Caco-2 (cell line): ENCODE measurements at regions not wholly inside any gene's neighbourhood (a gene's known extent, or its start where the extent isn't known, plus 50 kb on each side); places are given as distances from the start of the nearest gene placed in this dataset.

Source experiments
- BruUV-seq: library from RNA; stranded (reverse); fragments of 400-500 nt; replicated peaks from 2 replicates; lab custom pipeline; 2021; lab: Mats Ljungman, UMichigan
- CTCF ChIA-PET: fragments of 300-600 bp; sonication (Branson Sonifier 250); formaldehyde crosslinking; loops from one replicate; lab custom pipeline; 2022; ENCODE audit warnings: antibody characterized with exemption; lab: Charles Lee
- POLR2A ChIA-PET: fragments of 300-600 bp; sonication (Branson Sonifier 250); formaldehyde crosslinking; loops from one replicate; lab custom pipeline; 2022; ENCODE audit warnings: antibody characterized with exemption; lab: Charles Lee
- DNase-seq, 2 experiments: peaks; one replicate each; pipeline versions ENCODE4 v3.0.0 to v3.0.0-alpha.2; 2020 to 2022
- H3K27me3 ChIP-seq: replicated peaks from 2 replicates; pipeline ENCODE4 v1.6.0; 2011; ENCODE audit warnings: low read length; ENCODE audit not compliant: control insufficient read depth, insufficient read depth
- H3K36me3 ChIP-seq: 2 replicates; pipeline ENCODE4 v1.5.1; 2011; ENCODE audit warnings: low read length; ENCODE audit not compliant: control insufficient read depth, insufficient read depth
- H3K4me1 ChIP-seq: fragments of 250-450 bp; sonication (Bioruptor Pico); 2 replicates; pipeline ENCODE4 v1.5.1; 2020; ENCODE audit warnings: mild to moderate bottlenecking
- H3K4me3 ChIP-seq: 2 replicates; pipeline ENCODE4 v1.5.1; 2011; ENCODE audit warnings: low read depth, mild to moderate bottlenecking, control low read depth, low read length
- H3K9me3 ChIP-seq: fragments of 250-450 bp; sonication (Bioruptor Pico); 2 replicates; pipeline ENCODE4 v1.5.1; 2020; ENCODE audit warnings: mild to moderate bottlenecking, moderate library complexity
- H3K27ac Mint-ChIP-seq: one replicate; pipeline ENCODE4 v1.8.0; 2022; ENCODE audit warnings: mixed read lengths; ENCODE audit not compliant: unreplicated experiment
- H3K27me3 Mint-ChIP-seq: one replicate; pipeline ENCODE4 v1.8.0; 2022; ENCODE audit warnings: mixed read lengths; ENCODE audit not compliant: insufficient read depth, unreplicated experiment
- H3K36me3 Mint-ChIP-seq: one replicate; pipeline ENCODE4 v1.8.0; 2022; ENCODE audit warnings: mild to moderate bottlenecking, mixed read lengths; ENCODE audit not compliant: insufficient read depth, unreplicated experiment
- H3K4me1 Mint-ChIP-seq: one replicate; pipeline ENCODE4 v1.8.0; 2022; ENCODE audit warnings: low read depth, mixed read lengths; ENCODE audit not compliant: unreplicated experiment
- H3K4me3 Mint-ChIP-seq: one replicate; pipeline ENCODE4 v1.8.0; 2022; ENCODE audit warnings: mild to moderate bottlenecking, moderate library complexity, mixed read lengths; ENCODE audit not compliant: unreplicated experiment
- H3K9me3 Mint-ChIP-seq: one replicate; pipeline ENCODE4 v1.8.0; 2022; ENCODE audit warnings: mixed read lengths; ENCODE audit not compliant: unreplicated experiment
- CTCF ChIP-seq, 2 experiments: fragments of 200-600 bp in 1 of 2; IDR thresholded peaks; 1 replicate in 1 of 2; 2 replicates in 1 of 2; pipeline versions ENCODE4 v1.5.1 to v1.8.0; 2011 to 2022; ENCODE audit warnings: antibody characterized with exemption in 1 of 2, control low read depth in 1 of 2, inconsistent platforms in 1 of 2, low read depth in 1 of 2, low read length in 1 of 2, mild to moderate bottlenecking in 1 of 2, moderate library complexity in 1 of 2; ENCODE audit not compliant: insufficient read depth in 1 of 2, severe bottlenecking in 1 of 2, unreplicated experiment in 1 of 2
- intact Hi-C: fragments of 100-400 bp; cut with micrococcal nuclease; formaldehyde crosslinking; loops from one replicate; pipeline ENCODE4 v1.10.0; 2022; ENCODE audit not compliant: unreplicated experiment

- Histone ChIP-seq H3K36me3 (no peaks in the 10 kb centered on the region), H3K4me3 (no peak overlapping the region), H3K27me3 (no peaks in the 10 kb centered on the region), H3K9me3 (no peaks in the 10 kb centered on the region), H3K4me1 (no peaks in the 10 kb centered on the region)
- BruUV-seq: no TSS peak
- Mint-ChIP-seq H3K4me1 (no peaks in the 10 kb centered on the region), H3K36me3 (no peaks in the 10 kb centered on the region), H3K27me3 (no peaks in the 10 kb centered on the region), H3K27ac (no peak overlapping the region), H3K4me3 (no peak overlapping the region), H3K9me3 (no peaks in the 10 kb centered on the region)
- ChIA-PET POLR2A (no interaction called here), CTCF (no interaction called here)
- peak in 1 of 2 experiments; percentile 14 for TF ChIP-seq CTCF (IDR thresholded peaks at IDR 0.05; ENCODE audit: insufficient read depth in 1 of 2, low read depth in 1 of 2, low read length in 1 of 2, severe bottlenecking in 1 of 2, unreplicated experiment in 1 of 2)
- intact Hi-C loops: no loop called here
- peak; percentile 43 to 57 for DNase-seq
Measured at GRCh38 chr5:57037355-57037754, 85.4 kb upstream of the MIER3 start.

- CTCF ChIA-PET: interaction anchor here (1.0 kb wide), 1 partner anchor 97 kb away, joined by 3 read pairs; no protein-coding TSS in a partner anchor
- Mint-ChIP-seq H3K36me3 (no peaks in the 10 kb centered on the region), H3K9me3 (no peaks in the 10 kb centered on the region), H3K27ac (no peak overlapping the region), H3K4me1 (no peaks in the 10 kb centered on the region), H3K27me3 (no peaks in the 10 kb centered on the region), H3K4me3 (no peak overlapping the region)
- Histone ChIP-seq H3K4me3 (no peak overlapping the region), H3K27me3 (no peaks in the 10 kb centered on the region), H3K36me3 (no peaks in the 10 kb centered on the region), H3K9me3 (no peaks in the 10 kb centered on the region), H3K4me1 (no peaks in the 10 kb centered on the region)
- POLR2A ChIA-PET: no interaction called here
- TF ChIP-seq CTCF (IDR thresholded peaks at IDR 0.05; ENCODE audit: insufficient read depth in 1 of 2, low read depth in 1 of 2, low read length in 1 of 2, severe bottlenecking in 1 of 2, unreplicated experiment in 1 of 2): no peak
- no peak for DNase-seq
- no TSS peak for BruUV-seq
- intact Hi-C loops: no loop called here
Measured at GRCh38 chr5:57041570-57041969, 89.6 kb upstream of the MIER3 start.

GRCh38 chr5:57042524-57042931, 90.6 kb upstream of the MIER3 start:
- DNase-seq: no peak
- Mint-ChIP-seq H3K36me3 (no peaks in the 10 kb centered on the region), H3K4me1 (peaks cover 6% of the 10 kb centered on the region), H3K4me3 (no peak overlapping the region), H3K27ac (no peak overlapping the region), H3K27me3 (no peaks in the 10 kb centered on the region), H3K9me3 (no peaks in the 10 kb centered on the region)
- Histone ChIP-seq H3K4me1 (no peaks in the 10 kb centered on the region), H3K9me3 (no peaks in the 10 kb centered on the region), H3K4me3 (no peak overlapping the region), H3K36me3 (no peaks in the 10 kb centered on the region), H3K27me3 (no peaks in the 10 kb centered on the region)
- intact Hi-C loops: no loop called here
- ChIA-PET CTCF (interaction anchor here (1.0 kb wide), 1 partner anchor 96 kb away, joined by 3 read pairs; no protein-coding TSS in a partner anchor), POLR2A (no interaction called here)
- no TSS peak for BruUV-seq
- no peak for TF ChIP-seq CTCF (IDR thresholded peaks at IDR 0.05; ENCODE audit: insufficient read depth in 1 of 2, low read depth in 1 of 2, low read length in 1 of 2, severe bottlenecking in 1 of 2, unreplicated experiment in 1 of 2)
